Heart left ventricle (tissue), 16 donors: ENCODE measurements at regions not wholly inside any gene's neighbourhood (a gene's known extent, or its start where the extent isn't known, plus 50 kb on each side); places are given as distances from the start of the nearest gene placed in this dataset.

Experiments
- ATAC-seq, 4 donors: fragments of 200-7000 bp; cut with Tn5 transposase; one replicate each; pipeline ENCODE4 v1.9.1; 2020 to 2022; ENCODE audit warnings: moderate library complexity in 4 of 4, mild to moderate bottlenecking in 3 of 4, moderate number of reproducible peaks in 1 of 4
- DNase-seq, 5 donors: peaks; one replicate each; pipeline ENCODE4 v3.0.0-alpha.2; 2020
- H3K27ac ChIP-seq, 12 donors: fragments of 200-600 bp; sonication (generic) in 4 of 12; one replicate each; pipeline versions ENCODE4 v1.5.0 to v1.8.0; 2016 to 2022; ENCODE audit warnings: mild to moderate bottlenecking in 2 of 12
- H3K27me3 ChIP-seq, 9 donors: fragments of 200-600 bp; sonication (generic) in 2 of 9; one replicate each; pipeline versions ENCODE4 v1.5.1 to v1.8.0; 2016 to 2022; ENCODE audit warnings: mild to moderate bottlenecking in 3 of 9
- H3K36me3 ChIP-seq, 9 donors: fragments of 200-600 bp; sonication (generic) in 2 of 9; one replicate each; pipeline versions ENCODE4 v1.5.0 to v1.8.0; 2018 to 2022; ENCODE audit warnings: mild to moderate bottlenecking in 2 of 9
- H3K4me1 ChIP-seq, 12 donors: fragments of 200-600 bp; sonication (generic) in 4 of 12; one replicate each; pipeline versions ENCODE4 v1.5.0 to v1.8.0; 2016 to 2022; ENCODE audit warnings: mild to moderate bottlenecking in 3 of 12
- H3K4me3 ChIP-seq, 12 donors: fragments of 200-600 bp; sonication (generic) in 4 of 12; one replicate each; pipeline versions ENCODE4 v1.5.0 to v1.8.0; 2017 to 2022; ENCODE audit warnings: mild to moderate bottlenecking in 9 of 12, moderate library complexity in 4 of 12
- H3K9me3 ChIP-seq, 12 donors: fragments of 200-600 bp; sonication (generic) in 4 of 12; one replicate each; pipeline versions ENCODE4 v1.5.0 to v1.8.0; 2016 to 2022; ENCODE audit warnings: mild to moderate bottlenecking in 1 of 12
- CTCF ChIP-seq, 12 donors: fragments of 200-600 bp; sonication (generic) in 4 of 12; IDR thresholded peaks; one replicate each; pipeline versions ENCODE4 v1.5.0 to v1.8.0; 2018 to 2022; ENCODE audit warnings: antibody characterized with exemption in 12 of 12, mild to moderate bottlenecking in 5 of 12
- POLR2A ChIP-seq, 2 donors: fragments of 450-650 bp; IDR thresholded peaks; one replicate each; pipeline ENCODE4 v1.6.1; 2017; ENCODE audit warnings: antibody characterized with exemption in 2 of 2, mild to moderate bottlenecking in 2 of 2, moderate library complexity in 2 of 2
- WGBS, 4 donors: extraction: QIAGEN DNeasy Blood & Tissue Kit in 2 of 4; methylation state at CpG; one replicate each; pipeline versions ENCODE4 v1.1.5 to v1.1.7; 2013 to 2018; 5-methylcytosine and 5-hydroxymethylcytosine counted together
- intact Hi-C, 10 donors: fragments of 100-400 bp; cut with DNase I; formaldehyde crosslinking; loops; one replicate each; pipeline versions ENCODE4 v1.11.1 to v1.14.2; 2022
- donor health status: ischemic (EF 13 %, LVEDD 7.1; RV severe dilation, severe dysfunction).
- donor health status: healthy with polysubstance abuse.
- donor health status: DM: no; HTN: yes; CAD: no.
- donor health status: DM: no; HTN: no; CAD: no.
- donor health status: ischemic (EF 25% LVEDD 6.9; RV normal size, moderate dysfunction).
- donor health status: ischemic (EF 25% LVEDD 5.7; RV mildly dilated, moderate dysfunction).
- donor health status: healthy.
- donor health status: DM: yes; HTN: yes; CAD: no.
- donor health status: ischemic (EF 35%, LVEDD 5.7; RV mildly dilated, moderate dysfunction).
- donor health status: nonischemic (EF 11% LVEDD 7.7; RV severe dilation, severe dysfunction).
- donor health status: DM: yes; HTN: yes; CAD: no.
- donor health status: PGD.
- donor health status: ischemic (EF 29% LVEDD 5.4; RV normal size, mild dysfunction).
- donor health status: nonischemic (EF 23%, LVEDD 6.1; RV moderate dilation, normal function).

GRCh38 chr7:23970193-23970592 lies 260.2 kb downstream of the STK31 start:
- H3K36me3 ChIP-seq = no peaks in the 10 kb centered on the region
- ATAC-seq = no peak
- intact Hi-C loops = no loop called here
- TF ChIP-seq CTCF (IDR thresholded peaks at IDR 0.05) (no peak), POLR2A (IDR thresholded peaks at IDR 0.05) (no peak)
- WGBS, 4 donors = 73 to 81% (median 75%) methylated on average over 2 of the region's 2 CpGs
- no peak overlapping the region for H3K27ac ChIP-seq
- H3K9me3 ChIP-seq = peaks cover 0 to 14% (median 0%) of the 10 kb centered on the region in 12 donors
- no peaks in the 10 kb centered on the region for H3K4me1 ChIP-seq
- no peaks in the 10 kb centered on the region for H3K27me3 ChIP-seq
- no peak for DNase-seq
- no peak overlapping the region for H3K4me3 ChIP-seq

GRCh38 chr7:23971031-23971430 lies 261.0 kb downstream of the STK31 start:
- 59 to 70% (median 65%) methylated on average over 3 of the region's 3 CpGs for WGBS, 4 donors
- Histone ChIP-seq H3K36me3 (no peaks in the 10 kb centered on the region), H3K27me3 (no peaks in the 10 kb centered on the region), H3K4me3 (no peak overlapping the region), H3K27ac (no peak overlapping the region), H3K4me1 (no peaks in the 10 kb centered on the region), H3K9me3 (peaks cover 0 to 14% (median 0%) of the 10 kb centered on the region in 12 donors)
- intact Hi-C loops = no loop called here
- ATAC-seq = no peak
- TF ChIP-seq POLR2A (IDR thresholded peaks at IDR 0.05) (no peak), CTCF (IDR thresholded peaks at IDR 0.05) (no peak)
- no peak for DNase-seq

GRCh38 chr7:23972057-23972456 lies 262.0 kb downstream of the STK31 start:
- intact Hi-C loops = no loop called here
- no peak for ATAC-seq
- no peak overlapping the region for H3K4me3 ChIP-seq
- no peaks in the 10 kb centered on the region for H3K4me1 ChIP-seq
- peaks cover 0 to 17% (median 0%) of the 10 kb centered on the region in 12 donors for H3K9me3 ChIP-seq
- no peaks in the 10 kb centered on the region for H3K36me3 ChIP-seq
- H3K27me3 ChIP-seq = no peaks in the 10 kb centered on the region
- WGBS, 4 donors = 88 to 96% (median 93%) methylated on average over 3 of the region's 3 CpGs
- no peak overlapping the region for H3K27ac ChIP-seq
- no peak for TF ChIP-seq POLR2A (IDR thresholded peaks at IDR 0.05)
- TF ChIP-seq CTCF (IDR thresholded peaks at IDR 0.05) = no peak
- no peak for DNase-seq

- intact Hi-C loops = no loop called here
- no peaks in the 10 kb centered on the region for H3K27me3 ChIP-seq
- no peak overlapping the region for H3K4me3 ChIP-seq
- no peaks in the 10 kb centered on the region for H3K36me3 ChIP-seq
- ATAC-seq = no peak
- peaks cover 0 to 17% (median under 1%) of the 10 kb centered on the region in 12 donors for H3K9me3 ChIP-seq
- WGBS, 4 donors = 45 to 71% (median 57%) methylated on average over 3 of the region's 3 CpGs
- no peaks in the 10 kb centered on the region for H3K4me1 ChIP-seq
- no peak overlapping the region for H3K27ac ChIP-seq
- TF ChIP-seq POLR2A (IDR thresholded peaks at IDR 0.05) = no peak
- no peak for TF ChIP-seq CTCF (IDR thresholded peaks at IDR 0.05)
- no peak for DNase-seq
These were observed 263.2 kb downstream of the STK31 start for GRCh38 chr7:23973264-23973663.
